Activated effector memory CD4-positive, alpha-beta T cell treated with anti-CD3 and anti-CD28 coated beads, Interleukin-2, amount 50 U/mL, for 16 hours (primary cell): ENCODE measurements at regions not wholly inside any gene's neighbourhood (a gene's known extent, or its start where the extent isn't known, plus 50 kb on each side); places are given as distances from the start of the nearest gene placed in this dataset.
"Not testable (repeated sequence)": the region's sequence is repeated elsewhere in the genome, so short reads cannot be mapped to it uniquely, and the experiment has no call there.

ENCODE experiments used
- DNase-seq: peaks from one replicate; pipeline ENCODE4 v3.0.0-alpha.2; 2020

DNA sequence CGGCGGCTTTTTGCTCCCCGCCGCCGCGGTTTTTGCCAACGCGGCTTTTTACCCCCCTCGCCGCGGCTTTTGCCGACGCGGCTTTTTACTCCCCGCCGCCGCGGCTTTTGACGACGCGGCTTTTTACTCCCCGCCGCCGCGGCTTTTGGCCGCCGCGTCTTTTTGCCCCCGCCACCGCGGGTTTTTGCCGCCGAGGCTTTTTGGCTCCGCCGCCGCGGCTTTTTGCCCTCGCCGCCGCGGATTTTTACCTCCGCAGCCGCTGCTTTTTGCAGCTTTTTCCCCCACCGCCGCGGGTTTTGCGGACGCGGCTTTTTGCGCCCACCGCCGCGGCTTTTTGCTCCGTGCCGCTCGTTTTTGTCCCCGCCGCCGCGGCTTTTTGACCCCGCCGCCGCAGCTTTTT lies 1971.8 kb upstream of the TPTE start:
- DNase-seq: not testable (repeated sequence)

DNA sequence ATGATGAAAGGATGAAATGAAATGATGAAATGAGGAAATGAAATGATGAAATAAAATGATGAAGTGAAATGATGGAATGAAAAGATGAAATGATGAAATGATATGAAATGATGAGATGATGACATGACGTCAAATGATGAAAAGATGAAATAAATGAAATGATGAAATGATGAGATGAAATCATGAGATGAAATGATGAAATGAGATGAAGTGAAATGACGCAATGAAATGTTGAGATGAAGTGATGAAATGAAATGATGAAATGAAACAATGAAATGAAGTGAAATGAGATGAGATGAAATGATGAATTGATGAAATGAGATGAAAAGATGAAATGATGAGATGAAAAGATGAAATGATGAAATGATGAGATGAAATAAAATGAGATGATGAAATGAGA lies 1967.0 kb upstream of the TPTE start:
- not testable (repeated sequence) for DNase-seq

DNA sequence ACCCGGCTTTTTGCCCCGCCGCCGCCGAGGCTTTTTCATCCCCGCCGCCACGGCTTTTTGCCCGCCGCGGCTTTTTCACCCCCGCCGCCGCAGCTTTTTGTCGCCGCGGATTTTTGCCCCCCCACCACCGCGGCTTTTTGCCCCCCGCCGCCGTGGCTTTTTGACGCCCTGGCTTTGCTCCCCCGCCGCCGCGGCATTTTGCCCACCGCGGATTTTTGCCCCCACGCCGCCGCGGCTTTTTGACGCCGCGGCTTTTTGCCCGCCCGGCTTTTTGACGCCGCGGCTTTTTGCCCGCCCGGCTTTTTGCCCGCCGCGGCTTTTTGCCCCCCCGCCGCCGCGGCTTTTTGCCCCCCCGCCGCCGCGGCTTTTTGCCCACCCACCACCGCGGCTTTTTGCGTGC lies 1926.4 kb upstream of the TPTE start:
- DNase-seq: peak; percentile 34

DNA sequence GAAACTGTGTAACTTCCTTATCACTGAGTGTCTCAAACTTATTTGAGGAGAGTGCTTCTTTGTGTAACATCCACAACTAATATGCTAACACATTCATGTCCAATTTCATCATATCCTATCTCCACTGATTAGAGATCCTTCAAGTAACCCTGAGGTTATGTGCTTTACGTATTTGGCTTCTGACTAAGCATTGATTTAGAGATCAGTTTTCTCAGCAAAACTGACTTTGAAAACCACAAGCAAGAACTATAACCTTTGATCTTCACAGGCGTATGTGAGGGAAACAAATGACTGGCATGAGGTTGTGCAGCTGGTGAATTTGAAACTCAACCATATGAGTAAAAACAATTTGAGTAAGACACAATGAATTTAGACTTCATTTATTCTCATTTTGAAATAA lies 1897.3 kb upstream of the TPTE start:
- not testable (repeated sequence) for DNase-seq
